ENCODE measurements at regions not wholly inside any gene's neighbourhood (a gene's known extent, or its start where the extent isn't known, plus 50 kb on each side); places are given as distances from the start of the nearest gene placed in this dataset.

GRCh38 chr14:71658261-71658860 is 273.9 kb upstream of the RGS6 start:
- H3K4me3 ChIP-seq (ENCODE audit: control insufficient read depth, low read depth, low read length), result no peak overlapping the region
- TF ChIP-seq CTCF (IDR thresholded peaks at IDR 0.05; ENCODE audit: control insufficient read depth, insufficient read depth, low read depth, low read length, missing control alignments), result no peak
- DNase-seq (ENCODE audit: low read depth), result no peak

GRCh38 chr14:71659159-71659558 is 273.1 kb upstream of the RGS6 start:
- H3K4me3 ChIP-seq (ENCODE audit: control insufficient read depth, low read depth, low read length), result no peak overlapping the region
- TF ChIP-seq CTCF (IDR thresholded peaks at IDR 0.05; ENCODE audit: control insufficient read depth, insufficient read depth, low read depth, low read length, missing control alignments), result no peak
- DNase-seq (ENCODE audit: low read depth), result no peak

GRCh38 chr14:71661441-71661840 is 270.8 kb upstream of the RGS6 start:
- DNase-seq (ENCODE audit: low read depth), result no peak
- H3K4me3 ChIP-seq (ENCODE audit: control insufficient read depth, low read depth, low read length), result no peak overlapping the region
- no peak for TF ChIP-seq CTCF (IDR thresholded peaks at IDR 0.05; ENCODE audit: control insufficient read depth, insufficient read depth, low read depth, low read length, missing control alignments)

- H3K4me3 ChIP-seq (ENCODE audit: control insufficient read depth, low read depth, low read length), result no peak overlapping the region
- no peak for DNase-seq (ENCODE audit: low read depth)
- no peak for TF ChIP-seq CTCF (IDR thresholded peaks at IDR 0.05; ENCODE audit: control insufficient read depth, insufficient read depth, low read depth, low read length, missing control alignments)
These were observed 269.9 kb upstream of the RGS6 start for GRCh38 chr14:71662291-71662790.

- H3K4me3 ChIP-seq (ENCODE audit: control insufficient read depth, low read depth, low read length), result no peak overlapping the region
- no peak for TF ChIP-seq CTCF (IDR thresholded peaks at IDR 0.05; ENCODE audit: control insufficient read depth, insufficient read depth, low read depth, low read length, missing control alignments)
- DNase-seq (ENCODE audit: low read depth), result peak; percentile 71
These were observed 267.1 kb upstream of the RGS6 start for GRCh38 chr14:71665157-71665556.

GRCh38 chr14:71665781-71666180 is 266.4 kb upstream of the RGS6 start:
- DNase-seq (ENCODE audit: low read depth), result no peak
- H3K4me3 ChIP-seq (ENCODE audit: control insufficient read depth, low read depth, low read length), result no peak overlapping the region
- no peak for TF ChIP-seq CTCF (IDR thresholded peaks at IDR 0.05; ENCODE audit: control insufficient read depth, insufficient read depth, low read depth, low read length, missing control alignments)

Data from AG09309 (cell line).